A549 (cell line): ENCODE measurements at regions not wholly inside any gene's neighbourhood (a gene's known extent, or its start where the extent isn't known, plus 50 kb on each side); places are given as distances from the start of the nearest gene placed in this dataset.

Experiments used
- ATAC-seq, 2 experiments: fragments of 200-7000 bp in 1 of 2; fragments of >200 bp in 1 of 2; cut with Nextera tagmentation in 1 of 2; cut with Tn5 transposase in 1 of 2; 3 replicates each; pipeline versions ENCODE4 v1.8.0 to v1.9.1; 2018 to 2020; ENCODE audit warnings: mild to moderate bottlenecking in 1 of 2, moderate library complexity in 1 of 2
- CTCF ChIA-PET: fragments of 300-600 bp; sonication (Branson Sonifier 250); formaldehyde crosslinking; extraction: SDS; loops from one replicate; lab custom pipeline; 2021; ENCODE audit warnings: antibody characterized with exemption, inconsistent platforms; lab: Yijun Ruan, JAX
- POLR2A ChIA-PET: fragments of 350-600 bp; formaldehyde crosslinking; extraction: SDS; loops from one replicate; lab custom pipeline; 2021; ENCODE audit warnings: antibody characterized with exemption, inconsistent platforms; lab: Yijun Ruan, JAX
- DNase-seq, 2 experiments: peaks; one replicate each; pipeline versions ENCODE4 v3.0.0 to v3.0.0-alpha.2; 2011 to 2016; ENCODE audit warnings: low read depth in 1 of 2, low spot score in 1 of 2
- FAIRE-seq: peaks from 2 replicates; lab custom pipeline; 2011; peaks lifted over from hg19 to GRCh38; lab: Jason Lieb, UNC
- H3K27ac ChIP-seq, 2 experiments: fragments of >200 bp; sonication (Bioruptor Twin); formaldehyde crosslinking; 3 replicates each; pipeline ENCODE4 v1.5.1; 2016 to 2017
- H3K4me1 ChIP-seq: fragments of >200 bp; sonication (Bioruptor Twin); formaldehyde crosslinking; 3 replicates; pipeline ENCODE4 v1.6.1; 2016
- H3K4me2 ChIP-seq: fragments of >200 bp; sonication (Bioruptor Twin); formaldehyde crosslinking; 3 replicates; pipeline ENCODE4 v1.6.1; 2016
- H3K4me3 ChIP-seq: fragments of >200 bp; sonication (Bioruptor Twin); formaldehyde crosslinking; 3 replicates; pipeline ENCODE4 v1.5.1; 2016
- H3K9me3 ChIP-seq: fragments of >200 bp; sonication (Bioruptor Twin); formaldehyde crosslinking; 3 replicates; pipeline ENCODE4 v1.6.1; 2016
- CHD4 ChIP-seq: fragments of 200-600 bp; sonication (generic); IDR thresholded peaks from 2 replicates; pipeline ENCODE4 v1.6.1; 2016; ENCODE audit warnings: antibody characterized with exemption, mild to moderate bottlenecking, borderline replicate concordance
- FOSL2 ChIP-seq, 2 experiments: fragments of 450-650 bp in 1 of 2; fragments of >200 bp in 1 of 2; sonication (Bioruptor Twin) in 1 of 2; formaldehyde crosslinking; IDR thresholded peaks; 2 replicates each; pipeline versions ENCODE4 v1.5.0 to v1.6.1; 2016 to 2020; ENCODE audit warnings: mild to moderate bottlenecking in 1 of 2, moderate library complexity in 1 of 2
- HDAC2 ChIP-seq: fragments of 200-600 bp; sonication (generic); IDR thresholded peaks from 2 replicates; pipeline ENCODE4 v1.6.1; 2016
- HEYL ChIP-seq: fragments of 250-450 bp; sonication (Bioruptor Pico); IDR thresholded peaks from 2 replicates; pipeline ENCODE4 v1.8.0; 2021; ENCODE audit warnings: mild to moderate bottlenecking, moderate library complexity
- HOXB13 ChIP-seq: fragments of 250-450 bp; sonication (Bioruptor Pico); IDR thresholded peaks from 2 replicates; pipeline ENCODE4 v1.5.0; 2020; ENCODE audit warnings: low read depth, mild to moderate bottlenecking, moderate library complexity
- KDM1A ChIP-seq: fragments of 200-600 bp; sonication (generic); IDR thresholded peaks from 2 replicates; pipeline ENCODE4 v1.6.1; 2016; ENCODE audit warnings: low read depth, mild to moderate bottlenecking
- MAFK ChIP-seq: fragments of 450-650 bp; IDR thresholded peaks from 2 replicates; pipeline ENCODE4 v1.6.1; 2014; ENCODE audit not compliant: partially characterized antibody
- NPAS2 ChIP-seq: fragments of 250-450 bp; sonication (Bioruptor Pico); IDR thresholded peaks from 2 replicates; pipeline ENCODE4 v1.8.0; 2022; ENCODE audit warnings: mild to moderate bottlenecking, moderate library complexity, borderline replicate concordance
- RARB ChIP-seq: fragments of 250-450 bp; sonication (Bioruptor Pico); IDR thresholded peaks from 2 replicates; pipeline ENCODE4 v1.8.0; 2021; ENCODE audit warnings: mild to moderate bottlenecking, moderate library complexity
- ZSCAN20 ChIP-seq: fragments of 250-450 bp; sonication (Bioruptor Pico); IDR thresholded peaks from 2 replicates; pipeline ENCODE4 v1.8.0; 2022; ENCODE audit warnings: mild to moderate bottlenecking, moderate library complexity
- WGBS: methylation state at CpG from one replicate; pipeline ENCODE4 v1.1.6; 2017; ENCODE audit errors: missing lambda C conversion rate; 5-methylcytosine and 5-hydroxymethylcytosine counted together
- TF ChIP-seq, protein P1 (sequence below): IDR thresholded peaks from 2 replicates; pipeline ENCODE4 v1.6.1; 2012
- TF ChIP-seq, protein P2 (sequence below): fragments of 150-350 bp; IDR thresholded peaks from 2 replicates; pipeline ENCODE4 v1.6.1; 2014; ENCODE audit warnings: low read depth, mild to moderate bottlenecking, low read length
- TF ChIP-seq, protein P3 (sequence below): fragments of 200-600 bp; sonication (generic); IDR thresholded peaks from 2 replicates; pipeline ENCODE4 v1.6.1; 2016; ENCODE audit warnings: antibody characterized with exemption, mild to moderate bottlenecking, moderate library complexity
- TF ChIP-seq, protein P4 (sequence below): fragments of >200 bp; sonication (Bioruptor Twin); formaldehyde crosslinking; IDR thresholded peaks from 3 replicates; pipeline ENCODE4 v1.6.1; 2016
- TF ChIP-seq, protein P5 (sequence below): fragments of >200 bp; sonication (Bioruptor Twin); formaldehyde crosslinking; IDR thresholded peaks from 3 replicates; pipeline ENCODE4 v1.5.1; 2016

DNA sequence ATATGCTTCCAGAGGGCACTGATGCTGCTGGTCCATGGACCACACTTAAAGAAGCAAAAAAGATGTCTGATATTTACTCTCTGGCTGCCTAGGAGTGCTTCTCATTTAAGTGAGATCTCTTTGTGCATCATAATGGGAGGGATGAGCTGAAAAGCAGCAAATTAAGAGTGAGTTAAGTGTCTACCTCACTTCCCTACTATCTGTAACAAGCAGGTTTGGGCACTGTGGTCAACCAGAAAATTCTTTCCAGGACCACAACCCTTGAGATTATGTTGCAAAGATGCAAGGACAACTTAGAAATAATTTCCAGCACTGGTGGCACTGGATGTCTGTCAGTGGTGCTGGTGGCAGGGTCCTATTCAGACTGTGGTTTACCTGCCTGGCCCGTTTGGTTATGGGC, 52.1 kb upstream of the USPL1 start:
- H3K9me3 ChIP-seq = no peaks in the 10 kb centered on the region
- 83% methylated on average over 1 of the region's 1 CpG for WGBS
- ChIA-PET CTCF (interaction anchor here (0.6 kb wide), 1 partner anchor 43 kb away, joined by 3 read pairs; no protein-coding TSS in a partner anchor), POLR2A (no interaction called here)
- peaks cover 13% of the 10 kb centered on the region for H3K4me1 ChIP-seq
- ATAC-seq (no peak), DNase-seq (no peak), FAIRE-seq (no peak)
- H3K27ac ChIP-seq = no peak overlapping the region
- TF ChIP-seq RARB (CRISPR knock-in tag) (no peak), ZSCAN20 (no peak), MAFK (no peak), NPAS2 (no peak), HDAC2 (no peak), FOSL2 (IDR thresholded peaks at IDR 0.05) (no peak), FOSL2 (CRISPR knock-in tag; IDR thresholded peaks at IDR 0.05) (no peak), KDM1A (no peak)
- TF ChIP-seq, protein P1, sequence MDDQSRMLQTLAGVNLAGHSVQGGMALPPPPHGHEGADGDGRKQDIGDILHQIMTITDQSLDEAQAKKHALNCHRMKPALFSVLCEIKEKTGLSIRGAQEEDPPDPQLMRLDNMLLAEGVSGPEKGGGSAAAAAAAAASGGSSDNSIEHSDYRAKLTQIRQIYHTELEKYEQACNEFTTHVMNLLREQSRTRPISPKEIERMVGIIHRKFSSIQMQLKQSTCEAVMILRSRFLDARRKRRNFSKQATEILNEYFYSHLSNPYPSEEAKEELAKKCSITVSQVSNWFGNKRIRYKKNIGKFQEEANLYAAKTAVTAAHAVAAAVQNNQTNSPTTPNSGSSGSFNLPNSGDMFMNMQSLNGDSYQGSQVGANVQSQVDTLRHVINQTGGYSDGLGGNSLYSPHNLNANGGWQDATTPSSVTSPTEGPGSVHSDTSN = no peak
- no peak overlapping the region for H3K4me2 ChIP-seq
- no peak overlapping the region for H3K4me3 ChIP-seq

DNA sequence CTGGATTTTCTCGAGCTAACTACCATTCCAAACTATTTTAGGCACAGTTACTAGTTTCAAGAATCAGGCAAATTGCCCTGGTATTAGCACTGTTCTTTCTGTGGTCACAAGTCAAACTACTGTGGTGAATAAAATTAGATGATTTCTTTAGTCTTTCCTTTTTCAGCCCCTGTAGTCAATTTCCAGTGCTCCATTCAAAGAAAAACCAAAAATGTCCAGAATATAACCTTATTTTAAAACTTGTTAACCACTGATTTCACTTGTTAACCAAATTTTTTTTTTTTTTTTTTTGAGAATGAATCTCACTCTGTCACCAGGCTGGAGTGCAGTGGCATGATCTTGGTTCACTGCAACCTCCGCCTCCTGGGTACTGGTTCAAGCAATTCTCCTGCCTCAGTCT, 50.6 kb upstream of the USPL1 start:
- H3K4me2 ChIP-seq = no peak overlapping the region
- WGBS = 71% methylated on average over 2 of the region's 2 CpGs
- no peak for FAIRE-seq

More for the DNA sequence above, 50.6 kb upstream of the USPL1 start:
- ATAC-seq (no peak), DNase-seq (no peak)
- CTCF ChIA-PET = no interaction called here
- POLR2A ChIA-PET = no interaction called here
- Histone ChIP-seq H3K27ac (no peak overlapping the region), H3K4me1 (peaks cover 19% of the 10 kb centered on the region), H3K4me3 (no peak overlapping the region), H3K9me3 (no peaks in the 10 kb centered on the region)
- TF ChIP-seq, protein P2, sequence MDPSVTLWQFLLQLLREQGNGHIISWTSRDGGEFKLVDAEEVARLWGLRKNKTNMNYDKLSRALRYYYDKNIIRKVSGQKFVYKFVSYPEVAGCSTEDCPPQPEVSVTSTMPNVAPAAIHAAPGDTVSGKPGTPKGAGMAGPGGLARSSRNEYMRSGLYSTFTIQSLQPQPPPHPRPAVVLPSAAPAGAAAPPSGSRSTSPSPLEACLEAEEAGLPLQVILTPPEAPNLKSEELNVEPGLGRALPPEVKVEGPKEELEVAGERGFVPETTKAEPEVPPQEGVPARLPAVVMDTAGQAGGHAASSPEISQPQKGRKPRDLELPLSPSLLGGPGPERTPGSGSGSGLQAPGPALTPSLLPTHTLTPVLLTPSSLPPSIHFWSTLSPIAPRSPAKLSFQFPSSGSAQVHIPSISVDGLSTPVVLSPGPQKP = no peak
- TF ChIP-seq CHD4 (no peak), HOXB13 (CRISPR knock-in tag) (no peak), KDM1A (no peak), HEYL (no peak)
- TF ChIP-seq, protein P3, sequence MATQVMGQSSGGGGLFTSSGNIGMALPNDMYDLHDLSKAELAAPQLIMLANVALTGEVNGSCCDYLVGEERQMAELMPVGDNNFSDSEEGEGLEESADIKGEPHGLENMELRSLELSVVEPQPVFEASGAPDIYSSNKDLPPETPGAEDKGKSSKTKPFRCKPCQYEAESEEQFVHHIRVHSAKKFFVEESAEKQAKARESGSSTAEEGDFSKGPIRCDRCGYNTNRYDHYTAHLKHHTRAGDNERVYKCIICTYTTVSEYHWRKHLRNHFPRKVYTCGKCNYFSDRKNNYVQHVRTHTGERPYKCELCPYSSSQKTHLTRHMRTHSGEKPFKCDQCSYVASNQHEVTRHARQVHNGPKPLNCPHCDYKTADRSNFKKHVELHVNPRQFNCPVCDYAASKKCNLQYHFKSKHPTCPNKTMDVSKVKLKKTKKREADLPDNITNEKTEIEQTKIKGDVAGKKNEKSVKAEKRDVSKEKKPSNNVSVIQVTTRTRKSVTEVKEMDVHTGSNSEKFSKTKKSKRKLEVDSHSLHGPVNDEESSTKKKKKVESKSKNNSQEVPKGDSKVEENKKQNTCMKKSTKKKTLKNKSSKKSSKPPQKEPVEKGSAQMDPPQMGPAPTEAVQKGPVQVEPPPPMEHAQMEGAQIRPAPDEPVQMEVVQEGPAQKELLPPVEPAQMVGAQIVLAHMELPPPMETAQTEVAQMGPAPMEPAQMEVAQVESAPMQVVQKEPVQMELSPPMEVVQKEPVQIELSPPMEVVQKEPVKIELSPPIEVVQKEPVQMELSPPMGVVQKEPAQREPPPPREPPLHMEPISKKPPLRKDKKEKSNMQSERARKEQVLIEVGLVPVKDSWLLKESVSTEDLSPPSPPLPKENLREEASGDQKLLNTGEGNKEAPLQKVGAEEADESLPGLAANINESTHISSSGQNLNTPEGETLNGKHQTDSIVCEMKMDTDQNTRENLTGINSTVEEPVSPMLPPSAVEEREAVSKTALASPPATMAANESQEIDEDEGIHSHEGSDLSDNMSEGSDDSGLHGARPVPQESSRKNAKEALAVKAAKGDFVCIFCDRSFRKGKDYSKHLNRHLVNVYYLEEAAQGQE = no peak
- TF ChIP-seq, protein P4, sequence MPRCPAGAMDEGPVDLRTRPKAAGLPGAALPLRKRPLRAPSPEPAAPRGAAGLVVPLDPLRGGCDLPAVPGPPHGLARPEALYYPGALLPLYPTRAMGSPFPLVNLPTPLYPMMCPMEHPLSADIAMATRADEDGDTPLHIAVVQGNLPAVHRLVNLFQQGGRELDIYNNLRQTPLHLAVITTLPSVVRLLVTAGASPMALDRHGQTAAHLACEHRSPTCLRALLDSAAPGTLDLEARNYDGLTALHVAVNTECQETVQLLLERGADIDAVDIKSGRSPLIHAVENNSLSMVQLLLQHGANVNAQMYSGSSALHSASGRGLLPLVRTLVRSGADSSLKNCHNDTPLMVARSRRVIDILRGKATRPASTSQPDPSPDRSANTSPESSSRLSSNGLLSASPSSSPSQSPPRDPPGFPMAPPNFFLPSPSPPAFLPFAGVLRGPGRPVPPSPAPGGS = no peak
- TF ChIP-seq, protein P5, sequence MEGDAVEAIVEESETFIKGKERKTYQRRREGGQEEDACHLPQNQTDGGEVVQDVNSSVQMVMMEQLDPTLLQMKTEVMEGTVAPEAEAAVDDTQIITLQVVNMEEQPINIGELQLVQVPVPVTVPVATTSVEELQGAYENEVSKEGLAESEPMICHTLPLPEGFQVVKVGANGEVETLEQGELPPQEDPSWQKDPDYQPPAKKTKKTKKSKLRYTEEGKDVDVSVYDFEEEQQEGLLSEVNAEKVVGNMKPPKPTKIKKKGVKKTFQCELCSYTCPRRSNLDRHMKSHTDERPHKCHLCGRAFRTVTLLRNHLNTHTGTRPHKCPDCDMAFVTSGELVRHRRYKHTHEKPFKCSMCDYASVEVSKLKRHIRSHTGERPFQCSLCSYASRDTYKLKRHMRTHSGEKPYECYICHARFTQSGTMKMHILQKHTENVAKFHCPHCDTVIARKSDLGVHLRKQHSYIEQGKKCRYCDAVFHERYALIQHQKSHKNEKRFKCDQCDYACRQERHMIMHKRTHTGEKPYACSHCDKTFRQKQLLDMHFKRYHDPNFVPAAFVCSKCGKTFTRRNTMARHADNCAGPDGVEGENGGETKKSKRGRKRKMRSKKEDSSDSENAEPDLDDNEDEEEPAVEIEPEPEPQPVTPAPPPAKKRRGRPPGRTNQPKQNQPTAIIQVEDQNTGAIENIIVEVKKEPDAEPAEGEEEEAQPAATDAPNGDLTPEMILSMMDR = no peak
